Neural progenitor cell (in vitro differentiated cells): ENCODE measurements at regions not wholly inside any gene's neighbourhood (a gene's known extent, or its start where the extent isn't known, plus 50 kb on each side); places are given as distances from the start of the nearest gene placed in this dataset.

Experiments used
- EZH2 ChIP-seq: fragments of 200-600 bp; sonication (generic); IDR thresholded peaks from 2 replicates; pipeline ENCODE4 v1.6.1; 2017; ENCODE audit warnings: antibody characterized with exemption, mild to moderate bottlenecking, moderate library complexity
- TF ChIP-seq, protein P1 (sequence below): fragments of 200-600 bp; sonication (generic); IDR thresholded peaks from 2 replicates; pipeline ENCODE4 v1.5.1; 2017; ENCODE audit warnings: antibody characterized with exemption, mild to moderate bottlenecking

DNA sequence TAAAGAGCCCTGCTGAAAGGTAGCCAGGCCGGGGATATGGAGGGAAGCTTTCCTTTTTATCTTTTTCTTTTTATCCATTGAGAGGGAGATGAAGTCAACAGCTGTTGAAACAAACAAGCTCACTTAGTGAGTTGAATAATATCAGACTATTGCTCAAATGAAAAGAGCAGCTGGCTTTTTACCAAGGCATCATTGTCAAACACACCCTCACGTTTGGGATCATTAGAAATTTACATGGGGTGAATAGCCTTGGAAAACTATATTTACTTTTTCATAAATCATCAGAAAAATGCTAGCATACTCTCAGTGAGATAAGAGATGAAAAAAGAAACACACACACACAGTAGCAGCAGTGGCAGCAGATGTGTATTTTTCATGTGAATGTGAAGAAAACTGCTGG is 71.5 kb upstream of the HNMT start:
- TF ChIP-seq, protein P1, sequence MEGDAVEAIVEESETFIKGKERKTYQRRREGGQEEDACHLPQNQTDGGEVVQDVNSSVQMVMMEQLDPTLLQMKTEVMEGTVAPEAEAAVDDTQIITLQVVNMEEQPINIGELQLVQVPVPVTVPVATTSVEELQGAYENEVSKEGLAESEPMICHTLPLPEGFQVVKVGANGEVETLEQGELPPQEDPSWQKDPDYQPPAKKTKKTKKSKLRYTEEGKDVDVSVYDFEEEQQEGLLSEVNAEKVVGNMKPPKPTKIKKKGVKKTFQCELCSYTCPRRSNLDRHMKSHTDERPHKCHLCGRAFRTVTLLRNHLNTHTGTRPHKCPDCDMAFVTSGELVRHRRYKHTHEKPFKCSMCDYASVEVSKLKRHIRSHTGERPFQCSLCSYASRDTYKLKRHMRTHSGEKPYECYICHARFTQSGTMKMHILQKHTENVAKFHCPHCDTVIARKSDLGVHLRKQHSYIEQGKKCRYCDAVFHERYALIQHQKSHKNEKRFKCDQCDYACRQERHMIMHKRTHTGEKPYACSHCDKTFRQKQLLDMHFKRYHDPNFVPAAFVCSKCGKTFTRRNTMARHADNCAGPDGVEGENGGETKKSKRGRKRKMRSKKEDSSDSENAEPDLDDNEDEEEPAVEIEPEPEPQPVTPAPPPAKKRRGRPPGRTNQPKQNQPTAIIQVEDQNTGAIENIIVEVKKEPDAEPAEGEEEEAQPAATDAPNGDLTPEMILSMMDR, result no peak
- TF ChIP-seq EZH2, result no peak
